ENCODE measurements at regions not wholly inside any gene's neighbourhood (a gene's known extent, or its start where the extent isn't known, plus 50 kb on each side); places are given as distances from the start of the nearest gene placed in this dataset.
A peak's percentile ranks its signal among the peaks of the same experiment; 100 is the strongest.

GRCh38 chr10:129361676-129362376 lies 105.2 kb upstream of the MGMT start:
- DNase-seq (ENCODE audit: low read depth): no peak
- no peak for TF ChIP-seq CTCF (IDR thresholded peaks at IDR 0.05; ENCODE audit: insufficient read depth, low read depth, low read length, missing control alignments)
- no peak overlapping the region for H3K4me3 ChIP-seq (ENCODE audit: low read depth, low read length)

- no peak for DNase-seq (ENCODE audit: low read depth)
- no peak overlapping the region for H3K4me3 ChIP-seq (ENCODE audit: low read depth, low read length)
- no peak for TF ChIP-seq CTCF (IDR thresholded peaks at IDR 0.05; ENCODE audit: insufficient read depth, low read depth, low read length, missing control alignments)
Observed at GRCh38 chr10:129364949-129365348, 102.1 kb upstream of the MGMT start.

GRCh38 chr10:129365767-129366402 lies 101.2 kb upstream of the MGMT start:
- TF ChIP-seq CTCF (IDR thresholded peaks at IDR 0.05; ENCODE audit: insufficient read depth, low read depth, low read length, missing control alignments): no peak
- peak; percentile 5 for DNase-seq (ENCODE audit: low read depth)
- no peak overlapping the region for H3K4me3 ChIP-seq (ENCODE audit: low read depth, low read length)

GRCh38 chr10:129366450-129366849 lies 100.6 kb upstream of the MGMT start:
- no peak for TF ChIP-seq CTCF (IDR thresholded peaks at IDR 0.05; ENCODE audit: insufficient read depth, low read depth, low read length, missing control alignments)
- H3K4me3 ChIP-seq (ENCODE audit: low read depth, low read length): no peak overlapping the region
- no peak for DNase-seq (ENCODE audit: low read depth)

GRCh38 chr10:129369566-129369965 lies 97.5 kb upstream of the MGMT start:
- DNase-seq (ENCODE audit: low read depth): no peak
- TF ChIP-seq CTCF (IDR thresholded peaks at IDR 0.05; ENCODE audit: insufficient read depth, low read depth, low read length, missing control alignments): no peak

GRCh38 chr10:129371541-129371940 lies 95.5 kb upstream of the MGMT start:
- H3K4me3 ChIP-seq (ENCODE audit: low read depth, low read length): no peak overlapping the region
- TF ChIP-seq CTCF (IDR thresholded peaks at IDR 0.05; ENCODE audit: insufficient read depth, low read depth, low read length, missing control alignments): no peak
- DNase-seq (ENCODE audit: low read depth): no peak

More at GRCh38 chr10:129369566-129369965, 97.5 kb upstream of the MGMT start:
- no peak overlapping the region for H3K4me3 ChIP-seq (ENCODE audit: low read depth, low read length)

All from GM12865 (cell line).